Fibroblast of lung (primary cell): ENCODE measurements at regions not wholly inside any gene's neighbourhood (a gene's known extent, or its start where the extent isn't known, plus 50 kb on each side); places are given as distances from the start of the nearest gene placed in this dataset.
"Not testable (repeated sequence)": the region's sequence is repeated elsewhere in the genome, so short reads cannot be mapped to it uniquely, and the experiment has no call there.

Source experiments
- CTCF ChIP-seq, 2 donors: IDR thresholded peaks in 1 of 2; conservative IDR thresholded peaks in 1 of 2; 1 replicate in 1 of 2; 2 replicates in 1 of 2; pipeline ENCODE4 v1.5.1; 2011 to 2012; ENCODE audit warnings: low read length in 2 of 2, control low read depth in 1 of 2, inconsistent platforms in 1 of 2, low read depth in 1 of 2, mild to moderate bottlenecking in 1 of 2
- EZH2 ChIP-seq: IDR thresholded peaks from 2 replicates; pipeline ENCODE4 v1.5.1; 2012; ENCODE audit warnings: low read length, control low read depth, mild to moderate bottlenecking; ENCODE audit errors: missing control alignments

GRCh38 chr3:178349218-178349596 lies 187.0 kb upstream of the KCNMB2 start:
- TF ChIP-seq CTCF (conservative IDR thresholded peaks at IDR 0.05 in 1 of 2, IDR thresholded peaks at IDR 0.05 in 1 of 2; ENCODE audit: low read depth in 1 of 2, low read length in 2 of 2); EZH2: not testable (repeated sequence)
